MCF 10A (cell line): ENCODE measurements at regions not wholly inside any gene's neighbourhood (a gene's known extent, or its start where the extent isn't known, plus 50 kb on each side); places are given as distances from the start of the nearest gene placed in this dataset.

Experiments used
- BruUV-seq: library from RNA; stranded (reverse); fragments of 400-500 nt; replicated peaks from 2 replicates; lab custom pipeline; 2021; lab: Mats Ljungman, UMichigan
- CTCF ChIA-PET: fragments of 300-600 bp; sonication (Branson Sonifier 250); formaldehyde crosslinking; extraction: SDS; loops from one replicate; lab custom pipeline; 2021; ENCODE audit warnings: antibody characterized with exemption, inconsistent platforms; lab: Yijun Ruan, JAX
- POLR2A ChIA-PET: fragments of 300-600, 350-650 bp; sonication (Branson Sonifier 250); formaldehyde crosslinking; extraction: SDS; loops from one replicate; lab custom pipeline; 2020; ENCODE audit warnings: antibody characterized with exemption, inconsistent platforms; lab: Yijun Ruan, JAX
- DNase-seq: peaks from one replicate; pipeline ENCODE4 v3.0.0-alpha.2; 2018; ENCODE audit not compliant: unreplicated experiment
- H3K27ac Mint-ChIP-seq: one replicate; pipeline ENCODE4 v1.8.0; 2022; ENCODE audit warnings: mild to moderate bottlenecking, low read depth, mixed read lengths; ENCODE audit not compliant: unreplicated experiment
- H3K27me3 Mint-ChIP-seq: one replicate; pipeline ENCODE4 v1.8.0; 2022; ENCODE audit warnings: mixed read lengths; ENCODE audit not compliant: insufficient read depth, unreplicated experiment
- H3K36me3 Mint-ChIP-seq: one replicate; pipeline ENCODE4 v1.8.0; 2022; ENCODE audit warnings: mild to moderate bottlenecking, moderate library complexity, mixed read lengths; ENCODE audit not compliant: insufficient read depth, unreplicated experiment
- H3K4me1 Mint-ChIP-seq: one replicate; pipeline ENCODE4 v1.8.0; 2022; ENCODE audit warnings: mixed read lengths; ENCODE audit not compliant: insufficient read depth, unreplicated experiment
- H3K4me3 Mint-ChIP-seq: one replicate; pipeline ENCODE4 v1.8.0; 2022; ENCODE audit warnings: mild to moderate bottlenecking, moderate library complexity, mixed read lengths; ENCODE audit not compliant: unreplicated experiment
- H3K9me3 Mint-ChIP-seq: one replicate; pipeline ENCODE4 v1.8.0; 2022; ENCODE audit warnings: mixed read lengths; ENCODE audit not compliant: unreplicated experiment
- CTCF ChIP-seq: fragments of 200-600 bp; IDR thresholded peaks from one replicate; pipeline ENCODE4 v1.8.0; 2022; ENCODE audit warnings: antibody characterized with exemption, mild to moderate bottlenecking; ENCODE audit not compliant: unreplicated experiment
- intact Hi-C: fragments of 100-400 bp; cut with micrococcal nuclease; formaldehyde crosslinking; loops from 2 replicates; pipeline ENCODE4 v1.14.1; 2022

- Mint-ChIP-seq H3K4me3 (no peak overlapping the region), H3K9me3 (peaks cover 39% of the 10 kb centered on the region), H3K36me3 (no peaks in the 10 kb centered on the region), H3K27ac (no peak overlapping the region), H3K4me1 (no peaks in the 10 kb centered on the region), H3K27me3 (no peaks in the 10 kb centered on the region)
- CTCF ChIA-PET: no interaction called here
- POLR2A ChIA-PET: no interaction called here
- intact Hi-C loops: no loop called here
- no peak for DNase-seq
- TF ChIP-seq CTCF: no peak
- no TSS peak for BruUV-seq
Measured at GRCh38 chr16:6605490-6605889, 727.2 kb upstream of the RBFOX1 start.

- no peak overlapping the region for H3K4me3 Mint-ChIP-seq
- CTCF ChIA-PET: interaction anchor here (0.5 to 0.6 kb wide), 2 partner anchors 81 to 1968 kb away, joined by 3 read pairs; no protein-coding TSS in a partner anchor
- intact Hi-C loops: no loop called here
- DNase-seq: no peak
- no peak overlapping the region for H3K27ac Mint-ChIP-seq
- H3K27me3 Mint-ChIP-seq: no peaks in the 10 kb centered on the region
- POLR2A ChIA-PET: no interaction called here
- peaks cover 51% of the 10 kb centered on the region for H3K9me3 Mint-ChIP-seq
- H3K36me3 Mint-ChIP-seq: no peaks in the 10 kb centered on the region
- H3K4me1 Mint-ChIP-seq: no peaks in the 10 kb centered on the region
- TF ChIP-seq CTCF: no peak
- BruUV-seq: no TSS peak
Measured at GRCh38 chr16:6603780-6604325, 728.8 kb upstream of the RBFOX1 start.

- Mint-ChIP-seq H3K4me3 (no peak overlapping the region), H3K9me3 (peaks cover 46% of the 10 kb centered on the region), H3K27me3 (no peaks in the 10 kb centered on the region), H3K36me3 (no peaks in the 10 kb centered on the region), H3K4me1 (no peaks in the 10 kb centered on the region), H3K27ac (no peak overlapping the region)
- ChIA-PET CTCF (no interaction called here), POLR2A (no interaction called here)
- TF ChIP-seq CTCF: no peak
- no peak for DNase-seq
- BruUV-seq: no TSS peak
- intact Hi-C loops: no loop called here
Measured at GRCh38 chr16:6602405-6602804, 730.2 kb upstream of the RBFOX1 start.

GRCh38 chr16:6600167-6600566, 732.5 kb upstream of the RBFOX1 start:
- Mint-ChIP-seq H3K4me1 (no peaks in the 10 kb centered on the region), H3K4me3 (no peak overlapping the region), H3K27me3 (no peaks in the 10 kb centered on the region), H3K27ac (no peak overlapping the region), H3K9me3 (peaks cover 33% of the 10 kb centered on the region), H3K36me3 (no peaks in the 10 kb centered on the region)
- no TSS peak for BruUV-seq
- POLR2A ChIA-PET: no interaction called here
- TF ChIP-seq CTCF: no peak
- intact Hi-C loops: no loop called here
- DNase-seq: no peak
- CTCF ChIA-PET: interaction anchor here (1.3 kb wide), 1 partner anchor 43 kb away, joined by 3 read pairs; no protein-coding TSS in a partner anchor
